ENCODE measurements at regions not wholly inside any gene's neighbourhood (a gene's known extent, or its start where the extent isn't known, plus 50 kb on each side); places are given as distances from the start of the nearest gene placed in this dataset.

- no peak for TF ChIP-seq POLR2A (IDR thresholded peaks at IDR 0.05; ENCODE audit: low read length)
- TF ChIP-seq GATA1 (IDR thresholded peaks at IDR 0.05; ENCODE audit: low read depth, low read length), result no peak
Measured at GRCh38 chr2:63661076-63661475, 72.3 kb downstream of the MDH1 start.
